ENCODE measurements at regions not wholly inside any gene's neighbourhood (a gene's known extent, or its start where the extent isn't known, plus 50 kb on each side); places are given as distances from the start of the nearest gene placed in this dataset.

- no peaks in the 10 kb centered on the region for H3K4me1 ChIP-seq
- no peak for DNase-seq (ENCODE audit: low spot score in 2 of 2)
- no peaks in the 10 kb centered on the region for H3K36me3 ChIP-seq (replicated peaks)
- no peaks in the 10 kb centered on the region for H3K27me3 ChIP-seq (ENCODE audit: low read depth)
- no peak overlapping the region for H3K4me3 ChIP-seq
- H3K9me3 ChIP-seq = no peaks in the 10 kb centered on the region
- in situ Hi-C loops (cut with MboI; ENCODE audit: low sequenced_read_pairs) = no loop called here
These were observed 471.0 kb upstream of the PIK3C3 start for GRCh38 chr18:41484069-41484468.

- in situ Hi-C loops (cut with MboI; ENCODE audit: low sequenced_read_pairs) = no loop called here
- no peaks in the 10 kb centered on the region for H3K4me1 ChIP-seq
- H3K27me3 ChIP-seq (ENCODE audit: low read depth) = no peaks in the 10 kb centered on the region
- H3K9me3 ChIP-seq = no peaks in the 10 kb centered on the region
- H3K4me3 ChIP-seq = no peak overlapping the region
- DNase-seq (ENCODE audit: low spot score in 2 of 2) = no peak
- H3K36me3 ChIP-seq (replicated peaks) = no peaks in the 10 kb centered on the region
These were observed 472.5 kb upstream of the PIK3C3 start for GRCh38 chr18:41482501-41482900.

GRCh38 chr18:41466436-41467160, 488.4 kb upstream of the PIK3C3 start:
- no peaks in the 10 kb centered on the region for H3K27me3 ChIP-seq (ENCODE audit: low read depth)
- DNase-seq (ENCODE audit: low spot score in 2 of 2) = no peak
- peaks cover 23% of the 10 kb centered on the region for H3K4me1 ChIP-seq
- H3K9me3 ChIP-seq = no peaks in the 10 kb centered on the region
- in situ Hi-C loops (cut with MboI; ENCODE audit: low sequenced_read_pairs) = no loop called here
- H3K36me3 ChIP-seq (replicated peaks) = no peaks in the 10 kb centered on the region
- no peak overlapping the region for H3K4me3 ChIP-seq

GRCh38 chr18:41465386-41465785, 489.6 kb upstream of the PIK3C3 start:
- in situ Hi-C loops (cut with MboI; ENCODE audit: low sequenced_read_pairs) = no loop called here
- Histone ChIP-seq H3K4me1 (peaks cover 18% of the 10 kb centered on the region), H3K27me3 (ENCODE audit: low read depth) (no peaks in the 10 kb centered on the region), H3K4me3 (no peak overlapping the region), H3K36me3 (replicated peaks) (no peaks in the 10 kb centered on the region), H3K9me3 (no peaks in the 10 kb centered on the region)
- no peak for DNase-seq (ENCODE audit: low spot score in 2 of 2)

DNA sequence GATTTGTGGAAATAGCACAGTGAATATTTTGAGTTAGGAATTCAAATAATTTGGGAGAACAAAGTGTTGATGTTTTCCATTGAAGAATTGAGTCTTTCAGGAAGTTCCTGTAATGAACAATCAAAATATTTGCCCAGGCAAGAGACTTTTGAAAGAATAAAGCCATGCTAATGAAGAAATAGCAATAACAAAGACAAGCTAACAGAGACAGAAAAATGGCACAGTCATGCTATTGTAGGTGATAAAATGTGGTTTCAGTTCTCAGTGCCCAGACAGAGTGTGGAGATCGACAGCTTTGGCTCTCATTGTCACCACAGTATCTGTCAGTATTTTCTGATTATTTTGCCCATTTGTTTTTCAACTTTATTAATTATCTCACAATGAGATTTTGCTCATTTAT, 490.8 kb upstream of the PIK3C3 start:
- no peaks in the 10 kb centered on the region for H3K9me3 ChIP-seq
- no peaks in the 10 kb centered on the region for H3K27me3 ChIP-seq (ENCODE audit: low read depth)
- in situ Hi-C loops (cut with MboI; ENCODE audit: low sequenced_read_pairs) = no loop called here
- H3K4me1 ChIP-seq = peaks cover 17% of the 10 kb centered on the region
- H3K36me3 ChIP-seq (replicated peaks) = no peaks in the 10 kb centered on the region
- DNase-seq (ENCODE audit: low spot score in 2 of 2) = peak; percentile 47 to 95
- H3K4me3 ChIP-seq = no peak overlapping the region

DNA sequence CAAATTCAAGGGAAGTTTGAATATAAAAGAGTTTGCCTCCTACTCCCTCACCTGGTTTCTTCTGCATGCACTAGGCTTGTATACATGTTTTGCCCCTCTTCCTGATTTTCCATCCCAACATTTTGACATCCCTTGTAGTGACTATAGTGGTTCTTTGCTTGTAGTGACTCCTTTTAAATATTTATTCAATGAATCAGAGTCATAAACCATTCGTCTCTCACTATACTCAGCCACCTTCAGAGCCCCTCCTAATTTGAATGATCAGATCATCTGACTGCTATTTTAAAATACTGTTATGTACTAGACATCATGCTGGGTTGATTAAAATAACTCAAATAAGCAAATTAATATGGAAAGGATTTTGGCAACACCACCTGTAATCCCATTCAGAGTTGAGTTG, 492.1 kb upstream of the PIK3C3 start:
- H3K36me3 ChIP-seq (replicated peaks) = no peaks in the 10 kb centered on the region
- no peaks in the 10 kb centered on the region for H3K9me3 ChIP-seq
- in situ Hi-C loops (cut with MboI; ENCODE audit: low sequenced_read_pairs) = no loop called here
- H3K27me3 ChIP-seq (ENCODE audit: low read depth) = no peaks in the 10 kb centered on the region
- H3K4me1 ChIP-seq = peaks cover 17% of the 10 kb centered on the region
- DNase-seq (ENCODE audit: low spot score in 2 of 2) = no peak
- H3K4me3 ChIP-seq = no peak overlapping the region

DNA sequence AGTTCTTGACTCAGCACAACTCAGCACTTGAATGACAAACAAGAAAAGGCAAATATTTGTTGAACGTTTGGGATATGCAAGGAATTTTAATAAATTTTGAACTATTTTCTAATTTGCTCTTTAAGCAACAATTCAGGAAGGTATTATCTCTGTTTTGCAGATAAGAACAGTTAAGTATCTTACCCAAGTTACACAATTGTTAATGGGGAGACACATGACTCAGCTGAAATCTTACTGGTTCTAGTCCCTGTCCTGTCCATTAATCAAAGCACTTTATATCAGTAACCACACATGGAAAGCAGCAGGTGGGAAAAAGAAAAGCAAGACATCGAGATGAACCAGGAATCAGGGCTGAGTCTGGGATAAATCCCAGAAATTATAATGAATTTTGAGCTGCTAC, 493.9 kb upstream of the PIK3C3 start:
- Histone ChIP-seq H3K4me3 (no peak overlapping the region), H3K9me3 (no peaks in the 10 kb centered on the region), H3K27me3 (ENCODE audit: low read depth) (no peaks in the 10 kb centered on the region), H3K4me1 (peaks cover 17% of the 10 kb centered on the region), H3K36me3 (replicated peaks) (no peaks in the 10 kb centered on the region)
- in situ Hi-C loops (cut with MboI; ENCODE audit: low sequenced_read_pairs) = no loop called here
- no peak for DNase-seq (ENCODE audit: low spot score in 2 of 2)

DNA sequence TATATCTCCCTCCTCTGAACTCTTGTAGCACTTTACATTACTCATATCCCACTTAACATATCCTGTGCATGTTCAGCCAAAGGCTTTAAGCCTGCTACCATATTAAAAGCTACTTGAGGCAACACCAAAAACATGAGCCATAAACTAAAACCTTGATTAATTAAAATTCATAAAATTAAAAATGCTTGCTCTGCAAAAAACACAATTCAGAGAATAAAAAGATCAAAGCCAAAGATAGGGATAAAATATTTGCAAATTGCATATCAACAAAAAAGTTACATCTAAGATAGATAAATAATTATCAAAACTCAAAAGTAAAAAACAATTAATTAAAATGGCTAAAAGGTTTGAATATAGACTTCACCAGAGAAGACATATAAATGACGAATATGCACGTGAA, 495.4 kb upstream of the PIK3C3 start:
- in situ Hi-C loops (cut with MboI; ENCODE audit: low sequenced_read_pairs) = no loop called here
- DNase-seq (ENCODE audit: low spot score in 2 of 2) = no peak
- no peak overlapping the region for H3K4me3 ChIP-seq
- H3K4me1 ChIP-seq = peaks cover 12% of the 10 kb centered on the region
- H3K9me3 ChIP-seq = no peaks in the 10 kb centered on the region
- H3K27me3 ChIP-seq (ENCODE audit: low read depth) = no peaks in the 10 kb centered on the region
- H3K36me3 ChIP-seq (replicated peaks) = no peaks in the 10 kb centered on the region

GRCh38 chr18:41458376-41458775, 496.7 kb upstream of the PIK3C3 start:
- no peak for DNase-seq (ENCODE audit: low spot score in 2 of 2)
- no peaks in the 10 kb centered on the region for H3K36me3 ChIP-seq (replicated peaks)
- no peak overlapping the region for H3K4me3 ChIP-seq
- H3K27me3 ChIP-seq (ENCODE audit: low read depth) = no peaks in the 10 kb centered on the region
- no peaks in the 10 kb centered on the region for H3K9me3 ChIP-seq
- H3K4me1 ChIP-seq = peaks cover 3% of the 10 kb centered on the region
- in situ Hi-C loops (cut with MboI; ENCODE audit: low sequenced_read_pairs) = no loop called here

- no peaks in the 10 kb centered on the region for H3K9me3 ChIP-seq
- H3K4me3 ChIP-seq = no peak overlapping the region
- DNase-seq (ENCODE audit: low spot score in 2 of 2) = no peak
- H3K36me3 ChIP-seq (replicated peaks) = no peaks in the 10 kb centered on the region
- in situ Hi-C loops (cut with MboI; ENCODE audit: low sequenced_read_pairs) = no loop called here
- H3K27me3 ChIP-seq (ENCODE audit: low read depth) = no peaks in the 10 kb centered on the region
- no peaks in the 10 kb centered on the region; the same call in 1 of the 2 replicates for H3K4me1 ChIP-seq
These were observed 497.2 kb upstream of the PIK3C3 start for GRCh38 chr18:41457765-41458326.

DNA sequence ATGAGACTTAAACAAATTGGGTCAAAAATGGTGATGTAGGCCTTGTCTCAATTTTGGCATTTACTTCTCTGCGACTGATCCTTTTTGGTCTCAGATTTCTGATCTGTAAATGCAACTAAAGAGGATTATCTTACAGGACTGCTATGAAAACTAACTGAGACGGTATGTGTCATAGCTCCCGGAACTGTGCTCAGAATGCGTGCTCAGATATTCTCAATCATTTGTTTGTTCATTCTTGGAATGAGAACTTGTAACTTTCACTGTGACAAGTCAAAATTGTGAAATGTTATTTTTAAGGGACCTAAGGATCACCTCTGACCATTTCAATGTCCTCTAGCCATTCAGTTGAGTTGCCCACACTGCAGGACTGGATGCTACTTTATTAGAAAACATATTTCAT, 498.2 kb upstream of the PIK3C3 start:
- in situ Hi-C loops (cut with MboI; ENCODE audit: low sequenced_read_pairs) = no loop called here
- no peak for DNase-seq (ENCODE audit: low spot score in 2 of 2)
- no peaks in the 10 kb centered on the region for H3K4me1 ChIP-seq
- H3K27me3 ChIP-seq (ENCODE audit: low read depth) = no peaks in the 10 kb centered on the region
- H3K9me3 ChIP-seq = no peaks in the 10 kb centered on the region
- no peak overlapping the region for H3K4me3 ChIP-seq
- H3K36me3 ChIP-seq (replicated peaks) = no peaks in the 10 kb centered on the region

GRCh38 chr18:41449612-41450011, 505.4 kb upstream of the PIK3C3 start:
- Histone ChIP-seq H3K27me3 (ENCODE audit: low read depth) (no peaks in the 10 kb centered on the region), H3K4me1 (no peaks in the 10 kb centered on the region; the same call in 1 of the 2 replicates), H3K36me3 (replicated peaks) (no peaks in the 10 kb centered on the region), H3K9me3 (no peaks in the 10 kb centered on the region), H3K4me3 (no peak overlapping the region)
- no peak for DNase-seq (ENCODE audit: low spot score in 2 of 2)
- in situ Hi-C loops (cut with MboI; ENCODE audit: low sequenced_read_pairs) = no loop called here

- H3K9me3 ChIP-seq = no peaks in the 10 kb centered on the region
- in situ Hi-C loops (cut with MboI; ENCODE audit: low sequenced_read_pairs) = no loop called here
- H3K36me3 ChIP-seq (replicated peaks) = no peaks in the 10 kb centered on the region
- H3K27me3 ChIP-seq (ENCODE audit: low read depth) = no peaks in the 10 kb centered on the region
- H3K4me1 ChIP-seq = no peaks in the 10 kb centered on the region
- no peak overlapping the region for H3K4me3 ChIP-seq
- DNase-seq (ENCODE audit: low spot score in 2 of 2) = no peak
These were observed 510.1 kb upstream of the PIK3C3 start for GRCh38 chr18:41444943-41445342.

- DNase-seq (ENCODE audit: low spot score in 2 of 2) = no peak
- no peak overlapping the region for H3K4me3 ChIP-seq
- no peaks in the 10 kb centered on the region for H3K36me3 ChIP-seq (replicated peaks)
- H3K9me3 ChIP-seq = no peaks in the 10 kb centered on the region
- in situ Hi-C loops (cut with MboI; ENCODE audit: low sequenced_read_pairs) = no loop called here
- no peaks in the 10 kb centered on the region for H3K27me3 ChIP-seq (ENCODE audit: low read depth)
- H3K4me1 ChIP-seq = no peaks in the 10 kb centered on the region
These were observed 518.3 kb upstream of the PIK3C3 start for GRCh38 chr18:41436772-41437171.

GRCh38 chr18:41418598-41418997, 536.4 kb upstream of the PIK3C3 start:
- H3K4me1 ChIP-seq = no peaks in the 10 kb centered on the region
- no peaks in the 10 kb centered on the region for H3K36me3 ChIP-seq (replicated peaks)
- H3K9me3 ChIP-seq = no peaks in the 10 kb centered on the region
- H3K27me3 ChIP-seq (ENCODE audit: low read depth) = no peaks in the 10 kb centered on the region
- no peak overlapping the region for H3K4me3 ChIP-seq
- in situ Hi-C loops (cut with MboI; ENCODE audit: low sequenced_read_pairs) = no loop called here
- DNase-seq (ENCODE audit: low spot score in 2 of 2) = no peak
